ENCODE measurements at regions not wholly inside any gene's neighbourhood (a gene's known extent, or its start where the extent isn't known, plus 50 kb on each side); places are given as distances from the start of the nearest gene placed in this dataset.

DNA sequence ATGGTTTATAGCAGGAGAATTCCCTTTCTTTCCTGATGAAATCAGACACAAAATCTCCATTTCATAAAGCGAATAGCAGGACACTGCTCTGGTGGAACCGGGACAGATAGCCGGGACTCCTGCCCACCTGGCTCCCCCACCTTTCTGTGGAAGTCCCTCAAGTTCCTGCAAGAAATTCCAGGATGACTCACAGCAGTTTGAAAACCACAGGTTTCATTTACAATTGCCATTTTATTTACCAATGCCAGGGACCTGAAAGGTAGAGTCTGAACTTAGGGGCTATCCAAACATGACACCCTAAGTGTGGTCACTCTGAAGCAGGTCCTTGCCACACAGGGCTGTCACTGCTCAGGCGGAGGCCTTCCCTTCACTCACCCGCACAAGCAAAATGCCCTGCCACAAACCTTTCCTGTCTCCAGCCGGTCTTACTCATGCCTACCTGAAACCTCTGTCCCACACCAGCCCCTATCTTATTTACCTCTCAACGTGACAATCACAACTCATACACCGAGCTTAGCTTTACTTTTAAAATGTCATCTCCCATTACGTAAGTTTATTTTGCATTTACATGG is 63.3 kb upstream of the TAF1L start:
- DNase-seq = no peak

- no peak for DNase-seq
These were observed 66.0 kb upstream of the TAF1L start for GRCh38 chr9:32701321-32702022.

DNA sequence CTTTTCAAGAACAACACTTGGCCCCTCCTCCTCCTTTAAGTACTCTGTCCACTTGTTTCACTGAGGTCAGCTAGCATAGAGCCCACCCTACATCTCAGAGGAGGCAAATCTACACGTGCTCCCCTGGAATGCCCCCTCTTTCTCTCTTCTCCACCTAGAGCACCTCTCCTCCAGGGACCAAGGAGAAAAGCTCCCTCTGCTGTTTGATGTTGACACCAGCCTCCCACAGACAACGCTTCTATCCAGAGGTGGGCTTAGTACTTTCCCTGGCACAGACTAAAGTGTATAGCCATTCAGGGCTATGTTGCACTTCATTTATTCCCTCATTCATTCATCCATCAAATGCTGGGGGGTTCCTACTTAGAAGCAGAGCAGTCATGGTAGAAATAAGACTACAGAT is 68.2 kb upstream of the TAF1L start:
- DNase-seq = peak; percentile 3

DNA sequence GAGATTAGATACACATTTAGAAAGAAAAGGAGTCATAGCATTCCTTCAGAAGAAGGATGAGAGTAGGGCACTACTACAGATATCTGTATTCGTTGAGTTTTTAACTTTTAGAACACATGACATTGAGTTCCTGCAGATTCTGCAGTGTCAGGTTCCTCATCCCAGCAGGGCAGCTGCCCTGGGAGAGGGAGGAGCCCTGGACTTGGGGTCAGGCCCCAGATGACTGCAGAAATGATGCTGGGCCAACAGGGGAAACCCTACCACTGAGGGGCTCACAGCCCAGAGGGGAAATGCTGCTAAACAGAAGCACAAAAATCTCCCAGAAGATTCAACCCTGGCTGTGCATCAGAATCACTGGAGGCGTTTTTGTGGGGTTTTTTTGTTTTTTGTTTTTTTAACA is 68.9 kb upstream of the TAF1L start:
- no peak for DNase-seq

- no peak for DNase-seq
These were observed 69.6 kb upstream of the TAF1L start for GRCh38 chr9:32705059-32705458.

DNA sequence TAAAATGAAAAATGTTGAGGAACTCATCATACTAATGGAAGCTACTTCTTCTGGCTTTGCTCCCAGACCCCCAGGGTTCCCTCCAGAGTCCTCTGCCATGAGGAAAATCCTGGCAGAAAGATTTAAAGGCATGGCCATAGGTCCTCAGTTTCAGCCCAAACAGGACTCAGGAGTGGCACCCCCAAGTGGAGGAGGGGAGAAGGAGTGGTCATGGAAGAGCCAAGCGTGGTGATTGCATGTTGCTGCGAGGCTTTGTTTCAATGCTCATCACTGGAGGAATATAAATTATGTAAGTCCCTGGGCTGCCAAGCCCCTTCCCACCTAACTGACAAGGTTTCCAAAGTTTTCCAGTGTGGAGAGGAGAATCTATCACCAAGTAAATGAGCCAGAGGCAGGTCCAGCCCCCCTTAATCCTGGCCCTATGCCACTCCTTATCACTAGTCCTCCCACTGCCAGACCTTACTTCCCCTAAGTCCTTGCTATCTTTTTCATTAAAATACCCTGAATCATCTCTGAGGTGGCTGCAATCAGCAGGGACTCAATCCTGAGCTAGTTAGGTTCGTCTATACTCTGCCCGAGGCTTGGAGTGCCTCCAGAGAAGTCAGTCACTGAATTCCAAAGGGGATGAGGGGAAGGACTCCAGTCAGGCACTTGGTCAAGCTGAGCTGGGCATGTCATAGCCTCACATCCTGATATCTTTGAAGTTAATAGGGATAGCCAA is 70.7 kb upstream of the TAF1L start:
- peak; percentile 7 for DNase-seq

GRCh38 chr9:32706725-32707100 is 71.2 kb upstream of the TAF1L start:
- no peak for DNase-seq

DNA sequence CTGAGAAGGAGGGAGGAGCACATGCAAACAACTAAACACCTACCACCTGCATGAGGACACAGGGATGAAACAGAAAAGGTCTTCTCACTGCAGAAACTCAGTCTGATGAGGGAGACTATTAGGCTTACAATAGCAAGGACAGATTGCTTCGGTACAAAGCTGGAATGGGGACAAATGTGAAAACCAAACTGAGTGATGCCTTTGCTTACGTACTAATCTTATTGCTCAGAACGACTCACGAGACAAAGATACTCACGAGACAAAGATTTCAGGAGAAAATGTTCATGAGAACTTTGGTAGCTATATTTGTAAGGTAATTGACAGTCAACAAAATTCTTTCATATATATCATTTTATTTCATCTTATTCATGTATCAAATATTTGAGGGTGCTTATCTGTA is 71.9 kb upstream of the TAF1L start:
- no peak for DNase-seq

- no peak for DNase-seq
These were observed 73.1 kb upstream of the TAF1L start for GRCh38 chr9:32708480-32709150.

GRCh38 chr9:32709871-32710270 is 73.5 kb upstream of the TMEM215 start:
- no peak for DNase-seq

DNA sequence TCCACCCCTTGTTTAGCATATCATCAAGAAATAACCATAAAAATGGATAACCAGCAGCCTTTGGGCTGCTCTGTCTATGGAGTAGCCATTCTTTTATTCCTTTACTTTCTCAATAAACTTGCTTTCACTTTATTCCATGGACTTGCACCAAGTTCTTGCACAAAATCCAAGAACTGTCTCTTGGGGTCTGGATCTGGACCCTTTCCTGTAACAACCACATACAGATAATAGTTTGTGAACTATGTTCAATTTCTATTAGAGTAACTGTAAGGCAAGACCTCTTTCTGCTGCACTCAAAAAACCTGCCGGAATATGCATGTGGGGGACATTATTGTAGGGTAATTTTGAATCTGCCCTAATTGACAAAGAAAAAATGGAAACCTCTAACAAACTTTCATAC is 66.9 kb upstream of the TMEM215 start:
- no peak for DNase-seq

DNA sequence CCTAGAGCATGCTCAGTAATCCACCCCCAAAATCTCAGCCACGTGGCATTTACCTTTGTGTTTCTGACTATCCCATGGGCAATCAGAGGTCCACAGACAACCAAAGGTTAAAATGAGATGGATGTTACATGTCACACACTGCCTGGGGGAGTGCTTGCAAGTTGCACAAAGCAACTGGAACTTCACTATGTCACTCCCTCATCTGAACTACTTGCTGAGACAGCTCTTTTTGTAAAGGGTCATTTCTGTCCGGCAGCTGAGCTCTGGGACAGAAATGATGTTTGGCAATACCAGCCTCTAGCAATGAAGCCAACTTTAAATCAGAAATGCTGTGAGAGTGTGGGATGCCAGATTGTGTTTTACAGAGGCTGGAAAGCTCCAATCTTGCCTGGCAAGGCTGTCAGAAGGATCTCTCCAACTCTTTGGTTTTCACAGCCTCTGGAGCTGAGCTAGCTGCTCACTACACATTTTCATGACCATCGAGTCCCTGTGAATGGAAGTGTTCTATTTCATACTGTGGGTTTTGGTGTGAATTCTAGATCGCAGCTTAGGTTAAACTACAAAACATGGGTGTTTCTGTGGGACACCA is 66.3 kb upstream of the TMEM215 start:
- no peak for DNase-seq

DNA sequence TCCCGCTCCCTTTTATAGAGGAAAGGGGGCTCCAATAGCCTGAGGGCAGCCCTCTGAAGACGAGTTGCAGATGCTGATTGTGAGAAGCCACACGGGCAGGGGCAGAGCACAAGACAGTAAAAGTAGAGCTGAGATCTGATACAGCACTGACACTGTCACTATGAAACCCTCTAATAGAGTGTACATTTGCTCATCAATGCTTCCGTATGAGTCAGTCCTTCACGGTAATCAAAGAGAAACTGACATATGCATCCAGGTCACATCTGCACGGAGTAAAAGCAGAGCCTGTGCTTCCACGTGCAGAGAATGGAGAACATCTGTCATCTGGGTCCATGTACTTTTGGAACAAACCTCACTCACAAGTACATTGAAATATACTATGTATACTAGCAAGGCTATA is 60.6 kb upstream of the TMEM215 start:
- DNase-seq = no peak

DNA sequence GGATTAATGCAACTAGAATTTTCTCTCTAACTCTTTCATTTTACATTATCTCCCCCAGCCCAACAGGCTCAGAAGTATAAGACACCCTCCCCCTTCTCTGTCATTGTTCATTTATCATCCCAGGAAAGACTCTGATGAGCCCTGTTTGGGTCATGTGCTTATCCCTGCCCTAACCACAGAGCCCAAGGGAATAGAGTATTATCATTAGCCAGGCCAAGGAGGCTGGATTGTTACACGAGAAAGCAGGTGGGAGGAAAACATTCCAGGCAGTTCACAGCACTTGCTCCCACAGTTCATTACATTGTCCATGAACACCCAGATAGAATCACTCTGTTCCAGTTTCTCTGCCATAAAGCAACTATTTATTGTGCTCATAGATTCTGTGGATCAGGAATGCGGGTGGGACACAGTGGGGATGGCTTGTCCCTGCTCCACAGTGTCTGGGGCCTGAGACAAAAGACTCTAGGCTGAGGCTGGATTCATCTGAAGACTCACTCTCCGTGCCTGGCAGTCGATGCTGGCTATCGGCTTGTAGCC is 59.5 kb upstream of the TMEM215 start:
- no peak for DNase-seq

- DNase-seq = no peak
These were observed 58.1 kb upstream of the TMEM215 start for GRCh38 chr9:32725066-32725860.

GRCh38 chr9:32728181-32728580 is 55.2 kb upstream of the TMEM215 start:
- no peak for DNase-seq

All from hematopoietic multipotent progenitor cell treated with erythropoietin and hydrocortisone succinate and interleukin-3 and kit ligand, for 8 days (in vitro differentiated cells).